H1 (cell line): ENCODE measurements at regions not wholly inside any gene's neighbourhood (a gene's known extent, or its start where the extent isn't known, plus 50 kb on each side); places are given as distances from the start of the nearest gene placed in this dataset.

Experiments used
- CTCF ChIA-PET: fragments of 300-600 bp; sonication (Branson Sonifier 250); formaldehyde crosslinking; loops from one replicate; lab custom pipeline; 2021; ENCODE audit not compliant: partially characterized antibody; lab: Charles Lee
- POLR2A ChIA-PET: fragments of 300-600 bp; sonication (Branson Sonifier 250); formaldehyde crosslinking; loops from one replicate; lab custom pipeline; 2021; ENCODE audit warnings: inconsistent platforms; ENCODE audit not compliant: partially characterized antibody; lab: Charles Lee
- DNase-seq, 2 experiments: peaks; one replicate each; pipeline versions ENCODE4 v3.0.0 to v3.0.0-alpha.2; 2010 to 2022; ENCODE audit warnings: low spot score in 2 of 2, low read depth in 1 of 2, mixed read lengths in 1 of 2
- FAIRE-seq: peaks from 2 replicates; lab custom pipeline; 2011; peaks lifted over from hg19 to GRCh38; lab: Jason Lieb, UNC
- H2AFZ ChIP-seq: 2 replicates; pipeline ENCODE4 v1.8.1; 2012; ENCODE audit warnings: low read length, inconsistent platforms
- H2AK5ac ChIP-seq: 2 replicates; pipeline ENCODE4 v1.6.1; 2013; ENCODE audit warnings: low read depth, low read length
- H2BK120ac ChIP-seq: replicated peaks from 2 replicates; pipeline ENCODE3; 2013; ENCODE audit warnings: low read depth, low read length, inconsistent platforms
- H2BK12ac ChIP-seq: 2 replicates; pipeline ENCODE4 v1.6.1; 2013; ENCODE audit warnings: low read depth, low read length
- H2BK15ac ChIP-seq: 2 replicates; pipeline ENCODE4 v1.6.1; 2013; ENCODE audit warnings: low read length
- H2BK20ac ChIP-seq: 2 replicates; pipeline ENCODE4 v1.6.1; 2013; ENCODE audit warnings: low read length
- H2BK5ac ChIP-seq: 2 replicates; pipeline ENCODE4 v1.6.1; 2013; ENCODE audit warnings: low read depth, low read length
- H3K14ac ChIP-seq: 2 replicates; pipeline ENCODE4 v1.6.1; 2013; ENCODE audit warnings: inconsistent platforms; ENCODE audit not compliant: insufficient read length
- H3K18ac ChIP-seq: 2 replicates; pipeline ENCODE4 v1.6.1; 2013; ENCODE audit warnings: low read length; ENCODE audit errors: extremely low read depth
- H3K23ac ChIP-seq: 2 replicates; pipeline ENCODE4 v1.6.1; 2013; ENCODE audit warnings: inconsistent platforms; ENCODE audit not compliant: insufficient read length
- H3K23me2 ChIP-seq: 2 replicates; pipeline ENCODE4 v1.6.1; 2013; ENCODE audit warnings: low read depth, low read length
- H3K27ac ChIP-seq: 2 replicates; pipeline ENCODE4 v1.6.1; 2011; ENCODE audit warnings: low read depth, low read length, inconsistent platforms
- H3K27me3 ChIP-seq, 4 experiments: replicated peaks in 1 of 4; 1 replicate in 1 of 4; 2 replicates in 3 of 4; pipeline versions ENCODE4 v1.6.1 to v1.8.1; 2011 to 2013; ENCODE audit warnings: low read length in 3 of 4, mild to moderate bottlenecking in 3 of 4, inconsistent platforms in 2 of 4, mixed read lengths in 2 of 4, moderate library complexity in 1 of 4; ENCODE audit not compliant: control insufficient read depth in 3 of 4, insufficient read depth in 3 of 4; ENCODE audit errors: extremely low read depth in 1 of 4
- H3K36me3 ChIP-seq, 4 experiments: 2 replicates each; pipeline versions ENCODE4 v1.6.1 to v1.8.1; 2011 to 2013; ENCODE audit warnings: mild to moderate bottlenecking in 4 of 4, low read length in 3 of 4, moderate library complexity in 2 of 4, control low read depth in 1 of 4, inconsistent platforms in 1 of 4; ENCODE audit not compliant: insufficient read depth in 4 of 4, control insufficient read depth in 2 of 4
- H3K4ac ChIP-seq: replicated peaks from 2 replicates; pipeline ENCODE3; 2013; ENCODE audit warnings: low read length, low read depth, mixed read lengths, inconsistent platforms; ENCODE audit not compliant: insufficient read length
- H3K4me1 ChIP-seq, 4 experiments: replicated peaks in 1 of 4; 1 replicate in 1 of 4; 2 replicates in 3 of 4; pipeline versions ENCODE4 v1.6.1 to v1.8.1; 2011 to 2013; ENCODE audit warnings: low read length in 3 of 4, inconsistent platforms in 2 of 4, mixed read lengths in 1 of 4; ENCODE audit not compliant: insufficient read depth in 4 of 4, control insufficient read depth in 3 of 4
- H3K4me2 ChIP-seq, 2 experiments: 2 replicates each; pipeline versions ENCODE4 v1.6.1 to v1.8.1; 2011 to 2013; ENCODE audit warnings: low read depth in 2 of 2, low read length in 2 of 2, control low read depth in 1 of 2, inconsistent platforms in 1 of 2, mild to moderate bottlenecking in 1 of 2; ENCODE audit not compliant: insufficient read depth in 1 of 2
- H3K4me3 ChIP-seq, 4 experiments: fragments of 200-600, 300-600 bp in 1 of 4; sonication (generic), shearing (Covaris generic), sonication (Bioruptor Twin) in 1 of 4; 2 replicates each; pipeline versions ENCODE4 v1.5.1 to v1.8.1; 2011 to 2016; ENCODE audit warnings: low read length in 4 of 4, low read depth in 3 of 4, control low read depth in 2 of 4, inconsistent platforms in 2 of 4, mild to moderate bottlenecking in 2 of 4, mixed read lengths in 1 of 4, moderate library complexity in 1 of 4; ENCODE audit not compliant: insufficient read depth in 2 of 4; ENCODE audit errors: extremely low read depth in 1 of 4
- H3K56ac ChIP-seq: replicated peaks from 2 replicates; pipeline ENCODE3; 2013; ENCODE audit warnings: low read depth, mild to moderate bottlenecking, mixed read lengths, low read length, inconsistent platforms; ENCODE audit not compliant: insufficient read length
- H3K79me1 ChIP-seq: 2 replicates; pipeline ENCODE4 v1.6.1; 2013; ENCODE audit warnings: low read depth, low read length, control low read depth
- H3K79me2 ChIP-seq, 2 experiments: 2 replicates each; pipeline versions ENCODE4 v1.6.1 to v1.8.1; 2012 to 2013; ENCODE audit warnings: low read length in 2 of 2, mild to moderate bottlenecking in 2 of 2, inconsistent platforms in 1 of 2; ENCODE audit not compliant: insufficient read depth in 2 of 2, control insufficient read depth in 1 of 2
- H3K9ac ChIP-seq, 4 experiments: replicated peaks in 1 of 4; 1 replicate in 1 of 4; 2 replicates in 3 of 4; pipeline versions ENCODE4 v1.6.1 to v1.8.1; 2011 to 2013; ENCODE audit warnings: low read depth in 3 of 4, low read length in 3 of 4, control low read depth in 2 of 4, mild to moderate bottlenecking in 2 of 4, moderate library complexity in 2 of 4, inconsistent platforms in 1 of 4; ENCODE audit errors: extremely low read depth in 1 of 4
- H3K9me3 ChIP-seq, 2 experiments: 2 replicates each; pipeline versions ENCODE4 v1.6.1 to v1.8.1; 2012 to 2013; ENCODE audit warnings: mild to moderate bottlenecking in 2 of 2, moderate library complexity in 2 of 2, control low read depth in 1 of 2, inconsistent platforms in 1 of 2, low read depth in 1 of 2, low read length in 1 of 2, mixed read lengths in 1 of 2; ENCODE audit not compliant: insufficient read depth in 2 of 2
- H4K20me1 ChIP-seq, 2 experiments: replicated peaks in 1 of 2; 2 replicates each; pipeline versions ENCODE3 to v1.8.1; 2011 to 2013; ENCODE audit warnings: inconsistent platforms in 2 of 2, low read length in 2 of 2, mild to moderate bottlenecking in 1 of 2; ENCODE audit not compliant: insufficient read depth in 2 of 2, control insufficient read depth in 1 of 2
- H4K5ac ChIP-seq: 2 replicates; pipeline ENCODE4 v1.6.1; 2013; ENCODE audit warnings: low read length, low read depth, mixed read lengths, inconsistent platforms; ENCODE audit not compliant: insufficient read length
- H4K8ac ChIP-seq: 2 replicates; pipeline ENCODE4 v1.8.0; 2013; ENCODE audit warnings: mild to moderate bottlenecking, moderate library complexity, low read length, inconsistent platforms; ENCODE audit not compliant: insufficient read depth; ENCODE audit errors: extremely low read depth
- H4K91ac ChIP-seq: replicated peaks from 2 replicates; pipeline ENCODE3; 2013; ENCODE audit warnings: low read length, mixed read lengths, inconsistent platforms; ENCODE audit not compliant: insufficient read length
- ASH2L ChIP-seq: fragments of 200-600, 300-600 bp; sonication (generic); IDR thresholded peaks from one replicate; pipeline ENCODE4 v1.7.1; 2017; ENCODE audit warnings: low read length
- FOSL1 ChIP-seq: IDR thresholded peaks from 2 replicates; pipeline ENCODE4 v1.6.1; 2011; ENCODE audit warnings: mild to moderate bottlenecking, low read depth, low read length, moderate library complexity; ENCODE audit not compliant: insufficient read depth
- NANOG ChIP-seq: IDR thresholded peaks from 2 replicates; pipeline ENCODE4 v1.6.1; 2011; ENCODE audit warnings: low read length, low read depth, mild to moderate bottlenecking, inconsistent platforms; ENCODE audit not compliant: insufficient read depth, poor library complexity, severe bottlenecking
- RNF2 ChIP-seq: fragments of 200-900, 300-1000 bp; sonication (generic); IDR thresholded peaks from 2 replicates; pipeline ENCODE4 v1.7.1; 2016; ENCODE audit warnings: borderline replicate concordance, low read depth, mild to moderate bottlenecking, antibody characterized with exemption, low read length; ENCODE audit not compliant: poor library complexity, severe bottlenecking; ENCODE audit errors: missing control alignments
- SUZ12 ChIP-seq: fragments of 200-600 bp; sonication (generic); IDR thresholded peaks from 2 replicates; pipeline ENCODE4 v1.6.1; 2012; ENCODE audit warnings: mild to moderate bottlenecking, inconsistent platforms, low read length, moderate library complexity, mixed read lengths
- WGBS, 2 experiments: shearing (Covaris generic) in 1 of 2; methylation state at CpG; one replicate each; pipeline versions ENCODE4 v1.1.6 to v1.1.7; 2013 to 2015; ENCODE audit warnings: low lambda C conversion rate in 2 of 2, mixed read lengths in 2 of 2, inconsistent platforms in 1 of 2, low coverage in 1 of 2, missing lambda C conversion rate in 1 of 2; ENCODE audit not compliant: insufficient replicate concordance in 2 of 2, insufficient coverage in 1 of 2, insufficient read length in 1 of 2; ENCODE audit errors: extremely low coverage in 1 of 2, missing lambda C conversion rate in 1 of 2; 5-methylcytosine and 5-hydroxymethylcytosine counted together

DNA sequence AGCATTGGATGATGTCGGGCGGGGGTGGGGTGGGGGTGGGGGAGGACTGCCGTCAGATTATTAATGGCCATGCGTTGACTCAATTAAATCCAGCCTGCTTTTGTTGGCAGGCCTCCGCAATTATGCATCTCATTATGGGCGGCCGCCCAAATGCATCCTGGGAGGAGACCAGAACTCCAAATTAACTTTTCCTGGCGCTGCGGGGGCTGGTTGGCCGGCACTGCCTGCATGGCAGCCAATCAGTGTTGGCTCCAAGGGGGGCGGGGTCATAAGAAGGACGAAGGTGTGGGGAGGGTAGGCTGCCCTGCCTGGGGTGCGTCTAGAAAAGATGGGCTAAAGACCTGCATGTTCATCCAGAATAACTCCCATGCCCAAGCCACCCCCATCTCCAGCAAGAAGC is 83.9 kb upstream of the PAX2 start:
- peaks cover 0 to 4% of the 10 kb centered on the region in 2 experiments for H4K20me1 ChIP-seq
- H2BK20ac ChIP-seq = no peak overlapping the region
- no peak for DNase-seq
- no peaks in the 10 kb centered on the region for H3K79me2 ChIP-seq
- H3K4me1 ChIP-seq = peaks cover 0 to 8% (median 5%) of the 10 kb centered on the region in 4 experiments; a peak in 5 of 7 replicates
- no peaks in the 10 kb centered on the region; a peak in 1 of 8 replicates for H3K36me3 ChIP-seq
- H4K5ac ChIP-seq = no peak overlapping the region
- POLR2A ChIA-PET = no interaction called here
- H3K4ac ChIP-seq = no peak overlapping the region
- H3K79me1 ChIP-seq = no peaks in the 10 kb centered on the region
- no peaks in the 10 kb centered on the region for H3K9me3 ChIP-seq
- CTCF ChIA-PET = interaction anchor here (0.7 to 2.0 kb wide), 4 partner anchors 10 to 93 kb away, joined by 3 to 5 read pairs (median 4); no protein-coding TSS in a partner anchor
- no peak overlapping the region for H4K91ac ChIP-seq
- no peak overlapping the region for H3K9ac ChIP-seq
- no peak overlapping the region for H3K27ac ChIP-seq
- H3K14ac ChIP-seq = no peak overlapping the region
- H2BK12ac ChIP-seq = no peak overlapping the region
- H3K4me2 ChIP-seq = no peak overlapping the region
- H3K23me2 ChIP-seq = no peaks in the 10 kb centered on the region
- FAIRE-seq = no peak
- H3K23ac ChIP-seq = no peak overlapping the region
- 82% methylated on average over 10 of the region's 13 CpGs; no CpG with 5 or more reads in 1 of the 2 experiments for WGBS, 2 experiments
- no peak overlapping the region for H2AK5ac ChIP-seq
- H2BK120ac ChIP-seq = no peak overlapping the region
- no peak overlapping the region for H2AFZ ChIP-seq
- H3K56ac ChIP-seq = no peak overlapping the region
- H3K27me3 ChIP-seq = peaks cover 37 to 50% (median 49%) of the 10 kb centered on the region in 4 experiments
- H2BK5ac ChIP-seq = no peak overlapping the region
- no peak overlapping the region for H3K4me3 ChIP-seq
- TF ChIP-seq SUZ12 = no peak
- no peak for TF ChIP-seq RNF2
- no peak for TF ChIP-seq NANOG
- TF ChIP-seq FOSL1 = no peak
- TF ChIP-seq ASH2L = no peak
- no peak overlapping the region for H2BK15ac ChIP-seq
- H4K8ac ChIP-seq = no peak overlapping the region
- H3K18ac ChIP-seq = no peak overlapping the region
